ENCODE measurements at regions not wholly inside any gene's neighbourhood (a gene's known extent, or its start where the extent isn't known, plus 50 kb on each side); places are given as distances from the start of the nearest gene placed in this dataset.

GRCh38 chr4:155433636-155434360, 57.0 kb upstream of the MAP9 start:
- TF ChIP-seq EP300 (IDR thresholded peaks at IDR 0.05) = no peak
- TF ChIP-seq POLR2A (IDR thresholded peaks at IDR 0.05) = no peak
- TF ChIP-seq CTCF (IDR thresholded peaks at IDR 0.05) = no peak
- no peak for TF ChIP-seq POLR2AphosphoS5 (IDR thresholded peaks at IDR 0.05)
